RWPE1 (cell line): ENCODE measurements at regions not wholly inside any gene's neighbourhood (a gene's known extent, or its start where the extent isn't known, plus 50 kb on each side); places are given as distances from the start of the nearest gene placed in this dataset.

ENCODE experiments used
- CTCF ChIA-PET: fragments of 350-600 bp; sonication (Branson Sonifier 250); formaldehyde crosslinking; extraction: SDS; loops from one replicate; lab custom pipeline; 2021; lab: Yijun Ruan, JAX
- POLR2A ChIA-PET: fragments of 400-600 bp; formaldehyde crosslinking; extraction: SDS; loops from one replicate; lab custom pipeline; 2020; ENCODE audit warnings: antibody characterized with exemption; ENCODE audit not compliant: low non-redundant PET; lab: Yijun Ruan, JAX
- DNase-seq: peaks from one replicate; pipeline ENCODE4 v3.0.0; 2012; ENCODE audit warnings: low spot score
- H3K27ac ChIP-seq: fragments of 450-650 bp; 2 replicates; pipeline ENCODE4 v1.5.1; 2017
- CTCF ChIP-seq: fragments of 450-650 bp; conservative IDR thresholded peaks from 2 replicates; pipeline ENCODE4 v1.5.1; 2017; ENCODE audit warnings: low read depth, mild to moderate bottlenecking

GRCh38 chrX:98605941-98606340 lies 1722.2 kb downstream of the RPA4 start:
- ChIA-PET POLR2A (no interaction called here), CTCF (no interaction called here)
- no peak overlapping the region for H3K27ac ChIP-seq
- DNase-seq = no peak
- TF ChIP-seq CTCF = no peak

GRCh38 chrX:98607739-98608138 lies 1724.0 kb downstream of the RPA4 start:
- POLR2A ChIA-PET = no interaction called here
- CTCF ChIA-PET = no interaction called here
- no peak for DNase-seq
- no peak for TF ChIP-seq CTCF
- no peak overlapping the region for H3K27ac ChIP-seq

- ChIA-PET CTCF (no interaction called here), POLR2A (no interaction called here)
- no peak for DNase-seq
These were observed 1743.9 kb downstream of the RPA4 start for GRCh38 chrX:98627645-98628044.

GRCh38 chrX:98637451-98637850 lies 1753.7 kb downstream of the RPA4 start:
- no peak overlapping the region for H3K27ac ChIP-seq
- CTCF ChIA-PET = no interaction called here
- no peak for TF ChIP-seq CTCF
- no peak for DNase-seq
- POLR2A ChIA-PET = no interaction called here

More at GRCh38 chrX:98627645-98628044, 1743.9 kb downstream of the RPA4 start:
- TF ChIP-seq CTCF = no peak
- H3K27ac ChIP-seq = no peak overlapping the region

- CTCF ChIA-PET = no interaction called here
- no peak for DNase-seq
- no peak overlapping the region for H3K27ac ChIP-seq
- POLR2A ChIA-PET = no interaction called here
- TF ChIP-seq CTCF = no peak
These were observed 1762.6 kb downstream of the RPA4 start for GRCh38 chrX:98646351-98646750.

GRCh38 chrX:98654565-98654964 lies 1755.5 kb downstream of the PCDH19 start:
- no peak overlapping the region for H3K27ac ChIP-seq
- ChIA-PET POLR2A (no interaction called here), CTCF (no interaction called here)
- no peak for DNase-seq
- no peak for TF ChIP-seq CTCF
